Breast epithelium (tissue), 3 donors: ENCODE measurements at regions not wholly inside any gene's neighbourhood (a gene's known extent, or its start where the extent isn't known, plus 50 kb on each side); places are given as distances from the start of the nearest gene placed in this dataset.

Experiments
- CTCF ChIP-seq, 3 donors: fragments of 450-650 bp; IDR thresholded peaks; one replicate each; pipeline ENCODE4 v1.5.1; 2016 to 2017; ENCODE audit warnings: antibody characterized with exemption in 3 of 3, mild to moderate bottlenecking in 3 of 3, moderate library complexity in 3 of 3
- POLR2AphosphoS5 ChIP-seq, 3 donors: sonication (generic); formaldehyde crosslinking; IDR thresholded peaks; one replicate each; pipeline ENCODE4 v1.6.1; 2017; ENCODE audit warnings: antibody characterized with exemption in 3 of 3

DNA sequence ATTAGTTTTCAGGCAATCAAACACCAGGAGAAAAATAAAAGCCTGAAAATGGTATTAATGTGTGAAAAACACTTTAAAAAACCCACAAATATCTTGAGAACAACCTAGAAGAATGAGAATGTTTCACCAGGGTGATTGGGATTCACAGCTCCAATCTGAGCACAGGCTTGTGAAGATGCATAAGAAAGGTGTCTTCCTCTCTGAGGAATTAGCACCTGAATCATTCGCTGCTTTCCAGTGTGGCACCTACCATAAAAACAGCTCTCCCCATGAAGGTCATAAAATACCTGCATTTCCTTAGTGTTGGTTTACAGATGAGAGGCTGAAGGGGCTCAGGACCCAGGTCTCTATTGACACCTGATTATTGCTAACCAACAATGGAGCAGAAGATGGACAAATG lies 499.7 kb upstream of the KLHL29 start:
- no peak for TF ChIP-seq CTCF (IDR thresholded peaks at IDR 0.05)
- no peak for TF ChIP-seq POLR2AphosphoS5 (IDR thresholded peaks at IDR 0.05)
